Mesothelial cell of epicardium (in vitro differentiated cells): ENCODE measurements at regions not wholly inside any gene's neighbourhood (a gene's known extent, or its start where the extent isn't known, plus 50 kb on each side); places are given as distances from the start of the nearest gene placed in this dataset.

ENCODE experiments used
- DNase-seq, 2 experiments: peaks; one replicate each; pipeline ENCODE4 v3.0.0; 2021; ENCODE audit warnings: low spot score in 2 of 2; ENCODE audit not compliant: unreplicated experiment in 2 of 2
- H3K27ac Mint-ChIP-seq: 2 replicates; pipeline ENCODE4 v1.8.0; 2021; ENCODE audit warnings: mixed read lengths
- H3K27me3 Mint-ChIP-seq: 2 replicates; pipeline ENCODE4 v1.8.0; 2021; ENCODE audit warnings: low read depth, mixed read lengths
- H3K36me3 Mint-ChIP-seq: 2 replicates; pipeline ENCODE4 v1.8.0; 2021; ENCODE audit warnings: mixed read lengths
- H3K4me1 Mint-ChIP-seq: 2 replicates; pipeline ENCODE4 v1.8.0; 2021; ENCODE audit warnings: mixed read lengths
- H3K4me3 Mint-ChIP-seq: 2 replicates; pipeline ENCODE4 v1.8.0; 2021; ENCODE audit warnings: mild to moderate bottlenecking, moderate library complexity, mixed read lengths
- H3K9me3 Mint-ChIP-seq: 2 replicates; pipeline ENCODE4 v1.8.0; 2021; ENCODE audit warnings: mixed read lengths
- TF ChIP-seq, protein P1 (sequence below): fragments of 200-600 bp; sonication (generic); IDR thresholded peaks from one replicate; pipeline ENCODE4 v1.5.0; 2021; ENCODE audit warnings: antibody characterized with exemption; ENCODE audit not compliant: unreplicated experiment

DNA sequence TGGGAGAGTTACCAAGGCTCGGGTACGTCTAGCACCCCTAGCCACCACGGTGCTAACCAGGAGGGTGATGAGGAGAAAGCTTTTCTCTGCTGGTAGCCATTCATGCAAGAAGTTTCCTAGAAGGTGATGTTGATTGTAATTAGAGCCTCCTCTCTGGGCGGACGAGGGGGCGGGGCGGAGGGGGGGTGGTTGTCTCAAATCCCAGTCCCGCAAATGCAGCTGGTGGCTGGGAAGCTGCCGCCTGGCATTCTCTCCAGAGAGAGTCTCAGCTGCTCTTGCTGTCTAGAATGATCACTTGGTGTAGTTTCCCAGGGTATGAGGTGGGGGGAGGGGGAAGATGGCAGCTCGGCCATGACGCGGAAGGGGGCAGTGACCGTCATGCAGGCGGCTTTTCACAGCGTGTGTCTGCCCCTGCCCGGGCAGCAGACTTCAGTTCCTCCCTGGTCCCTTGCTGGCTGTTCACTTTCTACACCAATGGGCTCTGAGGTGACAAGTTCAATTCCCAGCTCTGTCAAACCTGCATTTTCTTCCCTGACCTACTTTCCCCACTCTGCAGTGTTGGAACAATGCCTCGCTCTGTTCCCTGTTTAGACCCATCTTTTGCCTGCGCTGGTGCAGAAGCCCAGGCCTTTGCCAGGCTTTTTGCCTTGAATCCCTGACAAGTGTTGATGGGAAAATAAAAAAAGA lies 61.5 kb upstream of the KLF7 start:
- peak overlapping the region; percentile 40 for H3K4me3 Mint-ChIP-seq
- H3K4me1 Mint-ChIP-seq = peaks cover 9% of the 10 kb centered on the region
- no peak overlapping the region for H3K27ac Mint-ChIP-seq
- no peaks in the 10 kb centered on the region for H3K9me3 Mint-ChIP-seq
- no peak for DNase-seq
- peaks cover 19% of the 10 kb centered on the region for H3K27me3 Mint-ChIP-seq
- H3K36me3 Mint-ChIP-seq = no peaks in the 10 kb centered on the region
- TF ChIP-seq, protein P1, sequence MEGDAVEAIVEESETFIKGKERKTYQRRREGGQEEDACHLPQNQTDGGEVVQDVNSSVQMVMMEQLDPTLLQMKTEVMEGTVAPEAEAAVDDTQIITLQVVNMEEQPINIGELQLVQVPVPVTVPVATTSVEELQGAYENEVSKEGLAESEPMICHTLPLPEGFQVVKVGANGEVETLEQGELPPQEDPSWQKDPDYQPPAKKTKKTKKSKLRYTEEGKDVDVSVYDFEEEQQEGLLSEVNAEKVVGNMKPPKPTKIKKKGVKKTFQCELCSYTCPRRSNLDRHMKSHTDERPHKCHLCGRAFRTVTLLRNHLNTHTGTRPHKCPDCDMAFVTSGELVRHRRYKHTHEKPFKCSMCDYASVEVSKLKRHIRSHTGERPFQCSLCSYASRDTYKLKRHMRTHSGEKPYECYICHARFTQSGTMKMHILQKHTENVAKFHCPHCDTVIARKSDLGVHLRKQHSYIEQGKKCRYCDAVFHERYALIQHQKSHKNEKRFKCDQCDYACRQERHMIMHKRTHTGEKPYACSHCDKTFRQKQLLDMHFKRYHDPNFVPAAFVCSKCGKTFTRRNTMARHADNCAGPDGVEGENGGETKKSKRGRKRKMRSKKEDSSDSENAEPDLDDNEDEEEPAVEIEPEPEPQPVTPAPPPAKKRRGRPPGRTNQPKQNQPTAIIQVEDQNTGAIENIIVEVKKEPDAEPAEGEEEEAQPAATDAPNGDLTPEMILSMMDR = no peak

DNA sequence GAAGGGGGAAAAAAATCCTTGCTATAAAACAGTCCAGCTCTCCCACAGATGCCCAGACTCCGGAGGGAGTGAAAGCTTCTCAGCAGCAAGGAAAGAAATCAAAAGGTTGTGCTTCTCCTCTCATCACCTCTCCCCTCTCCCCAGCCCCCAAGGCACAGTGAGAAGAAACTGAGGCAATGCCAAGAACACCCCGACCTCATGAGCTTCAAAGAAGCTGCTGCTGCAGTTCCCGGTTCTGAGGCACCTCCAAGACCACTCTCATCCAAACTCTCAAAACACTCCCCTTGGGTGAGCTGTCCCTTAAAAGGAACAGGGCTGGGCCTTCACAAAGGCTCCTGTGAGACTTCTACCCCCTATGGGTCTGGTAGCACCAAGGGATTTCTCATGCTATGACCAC lies 62.0 kb upstream of the KLF7 start:
- Mint-ChIP-seq H3K36me3 (no peaks in the 10 kb centered on the region), H3K27ac (no peak overlapping the region), H3K4me1 (peaks cover 9% of the 10 kb centered on the region), H3K9me3 (no peaks in the 10 kb centered on the region), H3K4me3 (no peak overlapping the region), H3K27me3 (peaks cover 15% of the 10 kb centered on the region)
- TF ChIP-seq, protein P1 = no peak
- DNase-seq = no peak

DNA sequence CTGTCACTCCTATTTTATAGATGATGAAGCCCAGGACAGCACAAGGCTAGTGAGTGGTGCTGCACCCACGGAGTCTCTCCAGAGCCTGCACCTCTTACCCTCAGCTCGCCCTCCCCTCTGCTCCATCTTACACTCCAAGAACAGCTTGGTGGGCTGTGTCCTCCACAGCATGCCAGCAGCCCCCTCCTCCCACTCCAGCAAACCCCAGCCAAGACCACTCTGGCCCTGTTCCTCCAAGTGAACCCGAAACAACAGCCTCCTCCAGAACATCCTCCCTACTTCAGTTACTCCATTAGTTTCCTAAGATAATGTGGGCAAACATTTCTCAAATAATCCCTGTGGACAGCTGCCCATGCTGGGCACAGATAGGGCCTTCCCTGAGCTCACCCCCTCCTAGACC lies 62.7 kb upstream of the KLF7 start:
- H3K9me3 Mint-ChIP-seq = no peaks in the 10 kb centered on the region
- no peak overlapping the region for H3K27ac Mint-ChIP-seq
- TF ChIP-seq, protein P1 = no peak
- H3K4me1 Mint-ChIP-seq = peaks cover 9% of the 10 kb centered on the region
- H3K27me3 Mint-ChIP-seq = peaks cover 11% of the 10 kb centered on the region
- H3K36me3 Mint-ChIP-seq = no peaks in the 10 kb centered on the region
- DNase-seq = no peak
- no peak overlapping the region for H3K4me3 Mint-ChIP-seq

DNA sequence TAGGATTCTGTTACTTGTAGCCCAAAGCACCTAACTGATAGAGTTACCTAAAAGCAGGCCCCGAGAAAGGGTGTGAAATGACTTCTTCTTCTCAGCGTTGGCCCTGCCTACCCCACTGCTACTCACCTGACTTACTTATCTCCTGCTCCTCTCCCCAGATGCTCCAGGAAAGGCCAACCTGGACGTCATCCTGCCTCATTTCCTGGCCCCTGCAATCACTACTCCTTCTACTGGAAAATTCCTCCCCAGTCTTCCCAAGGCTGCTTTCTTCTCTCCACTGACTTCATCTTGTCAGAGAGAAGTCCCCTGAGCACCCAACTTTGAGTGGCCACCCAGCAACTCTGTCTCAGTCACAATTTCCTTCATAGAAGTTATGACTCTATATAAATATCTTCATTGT lies 63.4 kb upstream of the KLF7 start:
- TF ChIP-seq, protein P1 = no peak
- Mint-ChIP-seq H3K4me1 (peaks cover 9% of the 10 kb centered on the region), H3K36me3 (no peaks in the 10 kb centered on the region), H3K27me3 (peaks cover 11% of the 10 kb centered on the region), H3K27ac (no peak overlapping the region), H3K4me3 (no peak overlapping the region), H3K9me3 (no peaks in the 10 kb centered on the region)
- no peak for DNase-seq

DNA sequence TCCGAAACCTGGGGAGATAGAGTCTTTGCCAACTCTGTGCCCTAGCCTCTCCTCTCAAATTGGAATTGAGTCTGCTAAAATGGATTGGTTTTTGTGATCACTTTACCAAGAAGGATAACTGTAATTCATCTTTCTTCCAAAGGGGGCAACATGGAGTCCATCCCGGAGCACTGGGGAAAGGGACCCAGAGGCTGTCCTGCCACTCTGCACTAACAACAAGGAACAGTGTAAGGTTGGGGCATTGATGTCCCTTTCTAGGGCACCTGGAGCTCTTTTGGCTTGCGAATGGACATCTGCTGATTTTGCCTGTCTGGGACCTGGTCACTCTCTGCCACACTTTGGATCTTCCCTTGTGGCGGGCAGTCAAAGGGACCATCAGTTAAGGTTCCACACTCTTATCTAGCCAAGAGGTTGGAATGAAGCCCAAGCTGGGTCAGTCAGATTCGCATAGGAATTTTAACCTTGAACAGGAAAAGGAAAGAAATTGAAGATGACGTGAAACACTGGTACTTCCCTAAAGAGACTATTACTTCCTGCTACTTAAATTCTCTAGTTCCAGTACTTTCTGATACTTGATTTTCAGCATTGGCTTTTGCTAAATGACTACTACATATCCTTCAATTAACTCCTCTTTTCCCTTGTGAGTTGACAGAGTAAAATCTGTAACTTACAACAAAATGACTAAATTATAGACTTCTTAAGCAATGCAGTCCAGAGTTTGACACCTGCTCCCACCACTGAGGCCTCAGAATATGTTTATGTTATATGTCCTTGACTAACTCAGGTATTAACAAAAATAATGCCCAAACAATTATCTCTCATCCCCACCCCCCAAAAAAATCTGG lies 64.7 kb upstream of the KLF7 start:
- Mint-ChIP-seq H3K9me3 (no peaks in the 10 kb centered on the region), H3K4me1 (peaks cover 9% of the 10 kb centered on the region), H3K4me3 (no peak overlapping the region), H3K27me3 (peaks cover 4% of the 10 kb centered on the region), H3K27ac (no peak overlapping the region), H3K36me3 (no peaks in the 10 kb centered on the region)
- DNase-seq = no peak
- TF ChIP-seq, protein P1 = peak; percentile 68
